ENCODE measurements at regions not wholly inside any gene's neighbourhood (a gene's known extent, or its start where the extent isn't known, plus 50 kb on each side); places are given as distances from the start of the nearest gene placed in this dataset.

- no peaks in the 10 kb centered on the region for H3K79me2 ChIP-seq (ENCODE audit: control insufficient read depth, insufficient read depth, low read length)
- dilution Hi-C loops (cut with MboI; ENCODE audit: extremely low pct_ligation_motif_present, low sequenced_read_pairs) = no loop called here
- H3K9me1 ChIP-seq (replicated peaks; ENCODE audit: control insufficient read depth, extremely low read depth, insufficient read depth, low read length) = no peaks in the 10 kb centered on the region
- DNase-seq (ENCODE audit: low read depth, low spot score) (peak; percentile 8), FAIRE-seq (no peak)
- H2AFZ ChIP-seq (ENCODE audit: low read depth, low read length) = no peak overlapping the region
- BruUV-seq (replicated peaks) = no TSS peak
- H3K27ac ChIP-seq (ENCODE audit: insufficient read depth, low read depth, low read length) = no peak overlapping the region
- no peaks in the 10 kb centered on the region for H3K4me1 ChIP-seq (ENCODE audit: control insufficient read depth, extremely low read depth, insufficient read depth, low read length)
- H3K27me3 ChIP-seq (ENCODE audit: control insufficient read depth in 2 of 2, insufficient read depth in 2 of 2, low read length in 2 of 2) = no peaks in the 10 kb centered on the region
- H3K4me3 ChIP-seq (replicated peaks in 1 of 3; ENCODE audit: insufficient read depth in 1 of 3, low read depth in 1 of 3, low read length in 3 of 3) = no peak overlapping the region
- H3K9me3 ChIP-seq (replicated peaks; ENCODE audit: control insufficient read depth, insufficient read depth, low read length) = no peaks in the 10 kb centered on the region
- CTCF ChIA-PET = interaction anchor here (1.1 kb wide), 1 partner anchor 102 kb away, joined by 3 read pairs; no protein-coding TSS in a partner anchor
- H3K4me2 ChIP-seq (ENCODE audit: insufficient read depth, low read length) = no peak overlapping the region
- intact Hi-C loops (cut with micrococcal nuclease) = no loop called here
- TF ChIP-seq FOS (IDR thresholded peaks at IDR 0.05; ENCODE audit: borderline replicate concordance, insufficient read depth, low read length) = peak; percentile 18
- TF ChIP-seq MYC (IDR thresholded peaks at IDR 0.05; ENCODE audit: low read depth, low read length) = no peak
- no peak for TF ChIP-seq EZH2 (IDR thresholded peaks at IDR 0.05; ENCODE audit: borderline replicate concordance, low read depth, low read length, severe bottlenecking)
- H3K36me3 ChIP-seq (ENCODE audit: control insufficient read depth in 2 of 2, extremely low read depth in 1 of 2, insufficient read depth in 2 of 2, low read length in 2 of 2) = no peaks in the 10 kb centered on the region
- H3K9ac ChIP-seq (replicated peaks; ENCODE audit: extremely low read depth, insufficient read depth, low read length) = no peak overlapping the region
- POLR2A ChIA-PET = no interaction called here
- H4K20me1 ChIP-seq (replicated peaks; ENCODE audit: control insufficient read depth, extremely low read depth, insufficient read depth, low read length) = no peaks in the 10 kb centered on the region
Observed at GRCh38 chr13:107900775-107901174, 314.6 kb downstream of the LIG4 start.

- TF ChIP-seq JUN (IDR thresholded peaks at IDR 0.05; ENCODE audit: borderline replicate concordance, insufficient read depth, insufficient read length, low read depth) (no peak), MAX (IDR thresholded peaks at IDR 0.05; ENCODE audit: insufficient read depth, insufficient read length) (no peak), POLR2AphosphoS5 (IDR thresholded peaks at IDR 0.05; ENCODE audit: insufficient read depth, low read depth, low read length) (no peak), GATA2 (IDR thresholded peaks at IDR 0.05; ENCODE audit: insufficient read depth, insufficient read length, low read depth, low read length) (no peak), EZH2 (IDR thresholded peaks at IDR 0.05; ENCODE audit: borderline replicate concordance, low read depth, low read length, severe bottlenecking) (no peak), MYC (IDR thresholded peaks at IDR 0.05; ENCODE audit: low read depth, low read length) (no peak), POLR2A (IDR thresholded peaks at IDR 0.05; ENCODE audit: low read depth, low read length) (no peak), FOS (IDR thresholded peaks at IDR 0.05; ENCODE audit: borderline replicate concordance, insufficient read depth, low read length) (no peak), CTCF (IDR thresholded peaks at IDR 0.05; ENCODE audit: extremely low read depth in 1 of 2, insufficient read depth in 1 of 2, low read depth in 1 of 2, low read length in 2 of 2) (no peak)
- Histone ChIP-seq H3K27ac (ENCODE audit: insufficient read depth, low read depth, low read length) (no peak overlapping the region), H3K9ac (replicated peaks; ENCODE audit: extremely low read depth, insufficient read depth, low read length) (no peak overlapping the region), H3K9me3 (replicated peaks; ENCODE audit: control insufficient read depth, insufficient read depth, low read length) (no peaks in the 10 kb centered on the region), H3K9me1 (replicated peaks; ENCODE audit: control insufficient read depth, extremely low read depth, insufficient read depth, low read length) (no peaks in the 10 kb centered on the region), H3K4me1 (ENCODE audit: control insufficient read depth, extremely low read depth, insufficient read depth, low read length) (no peaks in the 10 kb centered on the region), H3K79me2 (ENCODE audit: control insufficient read depth, insufficient read depth, low read length) (no peaks in the 10 kb centered on the region), H3K4me3 (replicated peaks in 1 of 3; ENCODE audit: insufficient read depth in 1 of 3, low read depth in 1 of 3, low read length in 3 of 3) (no peak overlapping the region), H2AFZ (ENCODE audit: low read depth, low read length) (no peak overlapping the region), H3K36me3 (ENCODE audit: control insufficient read depth in 2 of 2, extremely low read depth in 1 of 2, insufficient read depth in 2 of 2, low read length in 2 of 2) (no peaks in the 10 kb centered on the region), H4K20me1 (replicated peaks; ENCODE audit: control insufficient read depth, extremely low read depth, insufficient read depth, low read length) (no peaks in the 10 kb centered on the region), H3K27me3 (ENCODE audit: control insufficient read depth in 2 of 2, insufficient read depth in 2 of 2, low read length in 2 of 2) (no peaks in the 10 kb centered on the region), H3K4me2 (ENCODE audit: insufficient read depth, low read length) (no peak overlapping the region)
- POLR2A ChIA-PET = no interaction called here
- FAIRE-seq = no peak
- dilution Hi-C loops (cut with MboI; ENCODE audit: extremely low pct_ligation_motif_present, low sequenced_read_pairs) = no loop called here
- intact Hi-C loops (cut with micrococcal nuclease) = no loop called here
- no TSS peak for BruUV-seq (replicated peaks)
- CTCF ChIA-PET = no interaction called here
- DNase-seq (ENCODE audit: low read depth, low spot score) = no peak
Observed at GRCh38 chr13:107886118-107886517, 329.2 kb downstream of the LIG4 start.
